ENCODE measurements at regions not wholly inside any gene's neighbourhood (a gene's known extent, or its start where the extent isn't known, plus 50 kb on each side); places are given as distances from the start of the nearest gene placed in this dataset.

- TF ChIP-seq ZNF691 (CRISPR knock-in tag; IDR thresholded peaks at IDR 0.05; ENCODE audit: borderline replicate concordance, low read depth) (no peak), HNF4G (IDR thresholded peaks at IDR 0.05; ENCODE audit: borderline replicate concordance, low read depth, low read length) (no peak), HNF4G (CRISPR knock-in tag; IDR thresholded peaks at IDR 0.05; ENCODE audit: borderline replicate concordance, low read depth) (no peak), ZNF883 (CRISPR knock-in tag; IDR thresholded peaks at IDR 0.05; ENCODE audit: not compliant biosample characterization) (no peak)
These were observed 215.3 kb downstream of the GALR1 start (continued) for GRCh38 chr18:77464917-77465316.

GRCh38 chr18:77466890-77467289, 217.2 kb downstream of the GALR1 start:
- Histone ChIP-seq H3K36me3 (replicated peaks in 1 of 2; ENCODE audit: control insufficient read depth in 1 of 2, insufficient read depth in 2 of 2, low read length in 2 of 2) (no peaks in the 10 kb centered on the region), H2AFZ (ENCODE audit: low read length) (no peak overlapping the region), H3K9me3 (ENCODE audit: low read length) (no peaks in the 10 kb centered on the region), H3K27me3 (ENCODE audit: control insufficient read depth in 1 of 2, insufficient read depth in 2 of 2, low read length in 2 of 2) (peaks cover 0 to 1% of the 10 kb centered on the region in 2 experiments; a peak in 2 of 5 replicates), H4K20me1 (ENCODE audit: insufficient read depth, low read length) (no peaks in the 10 kb centered on the region), H3K27ac (ENCODE audit: extremely low read length, insufficient read depth, low read length) (no peak overlapping the region), H3K9ac (ENCODE audit: insufficient read depth, low read depth, low read length) (no peak overlapping the region), H3K79me2 (ENCODE audit: insufficient read depth, low read length) (no peaks in the 10 kb centered on the region), H3K4me3 (replicated peaks in 1 of 3; ENCODE audit: insufficient read depth in 1 of 3, low read depth in 2 of 3, low read length in 3 of 3) (no peak overlapping the region), H3K4me2 (ENCODE audit: low read depth, low read length) (no peak overlapping the region), H3K4me1 (ENCODE audit: insufficient read depth, low read length) (no peaks in the 10 kb centered on the region)
- TF ChIP-seq NR1H2 (CRISPR knock-in tag; IDR thresholded peaks at IDR 0.05; ENCODE audit: borderline replicate concordance, low read depth): no peak
- no peak for TF ChIP-seq NAIF1 (CRISPR knock-in tag; IDR thresholded peaks at IDR 0.05; ENCODE audit: borderline replicate concordance)
- TF ChIP-seq CCDC6 (CRISPR knock-in tag; IDR thresholded peaks at IDR 0.05): no peak
- TF ChIP-seq NFKBIZ (CRISPR knock-in tag; IDR thresholded peaks at IDR 0.05): no peak
- TF ChIP-seq MLXIP (CRISPR knock-in tag; IDR thresholded peaks at IDR 0.05; ENCODE audit: borderline replicate concordance): no peak
- TF ChIP-seq RAD21 (CRISPR knock-in tag; IDR thresholded peaks at IDR 0.05): no peak
- TF ChIP-seq SP5 (CRISPR knock-in tag; IDR thresholded peaks at IDR 0.05; ENCODE audit: borderline replicate concordance, low read depth): no peak
- DNase-seq (ENCODE audit: low spot score): no peak
- in situ Hi-C loops (cut with HindIII; ENCODE audit: extremely low pct_ligation_motif_present, low pct_unique_long_range_greater_than_20kb): no loop called here
- ATAC-seq: no peak
- no peak for FAIRE-seq
- no TSS peak for BruUV-seq (replicated peaks)
- CTCF ChIA-PET (ENCODE audit: low intra/inter-chr PET ratio, low total read pairs): no interaction called here
- POLR2A ChIA-PET: no interaction called here
- intact Hi-C loops (cut with micrococcal nuclease; ENCODE audit: unreplicated experiment): no loop called here

Measured in HepG2 (cell line).